H1 (cell line): ENCODE measurements at regions not wholly inside any gene's neighbourhood (a gene's known extent, or its start where the extent isn't known, plus 50 kb on each side); places are given as distances from the start of the nearest gene placed in this dataset.

Experiments used
- BCL11A ChIP-seq, 2 experiments: IDR thresholded peaks; one replicate each; pipeline ENCODE4 v1.6.1; 2011; ENCODE audit warnings: low read depth in 2 of 2, low read length in 2 of 2, mild to moderate bottlenecking in 2 of 2
- CHD7 ChIP-seq: fragments of 300-600 bp; sonication (generic); IDR thresholded peaks from 2 replicates; pipeline ENCODE4 v1.7.1; 2012; ENCODE audit warnings: low read length, moderate library complexity, mild to moderate bottlenecking, inconsistent platforms; ENCODE audit not compliant: insufficient replicate concordance
- JUN ChIP-seq: IDR thresholded peaks from 2 replicates; pipeline ENCODE4 v1.6.1; 2011; ENCODE audit warnings: low read depth, mild to moderate bottlenecking, improper control_type of control experiment, low read length
- KDM4A ChIP-seq: IDR thresholded peaks from one replicate; pipeline ENCODE4 v1.7.1; 2012; ENCODE audit warnings: low read depth, mild to moderate bottlenecking, moderate library complexity, low read length, inconsistent platforms; ENCODE audit not compliant: severe bottlenecking
- RNF2 ChIP-seq: fragments of 200-900, 300-1000 bp; sonication (generic); IDR thresholded peaks from 2 replicates; pipeline ENCODE4 v1.7.1; 2016; ENCODE audit warnings: borderline replicate concordance, low read depth, mild to moderate bottlenecking, antibody characterized with exemption, low read length; ENCODE audit not compliant: poor library complexity, severe bottlenecking; ENCODE audit errors: missing control alignments
- SP4 ChIP-seq: IDR thresholded peaks from 2 replicates; pipeline ENCODE4 v1.6.1; 2012; ENCODE audit warnings: low read length, inconsistent platforms
- TF ChIP-seq, protein P1 (sequence below), 3 experiments: IDR thresholded peaks; 1 replicate in 2 of 3; 2 replicates in 1 of 3; pipeline versions ENCODE4 v1.5.1 to v1.6.1; 2011; ENCODE audit warnings: low read length in 3 of 3, mild to moderate bottlenecking in 3 of 3, inconsistent platforms in 2 of 3, low read depth in 1 of 3, moderate library complexity in 1 of 3; ENCODE audit not compliant: insufficient read depth in 1 of 3; ENCODE audit errors: control extremely low read depth in 1 of 3

GRCh38 chr4:149987330-149988086 is 90.7 kb upstream of the DCLK2 start (continued):
- TF ChIP-seq BCL11A (IDR thresholded peaks at IDR 0.05; ENCODE audit: low read depth in 2 of 2, low read length in 2 of 2) (no peak), SP4 (no peak), KDM4A (no peak), CHD7 (no peak), JUN (no peak), RNF2 (no peak)
- TF ChIP-seq, protein P1, sequence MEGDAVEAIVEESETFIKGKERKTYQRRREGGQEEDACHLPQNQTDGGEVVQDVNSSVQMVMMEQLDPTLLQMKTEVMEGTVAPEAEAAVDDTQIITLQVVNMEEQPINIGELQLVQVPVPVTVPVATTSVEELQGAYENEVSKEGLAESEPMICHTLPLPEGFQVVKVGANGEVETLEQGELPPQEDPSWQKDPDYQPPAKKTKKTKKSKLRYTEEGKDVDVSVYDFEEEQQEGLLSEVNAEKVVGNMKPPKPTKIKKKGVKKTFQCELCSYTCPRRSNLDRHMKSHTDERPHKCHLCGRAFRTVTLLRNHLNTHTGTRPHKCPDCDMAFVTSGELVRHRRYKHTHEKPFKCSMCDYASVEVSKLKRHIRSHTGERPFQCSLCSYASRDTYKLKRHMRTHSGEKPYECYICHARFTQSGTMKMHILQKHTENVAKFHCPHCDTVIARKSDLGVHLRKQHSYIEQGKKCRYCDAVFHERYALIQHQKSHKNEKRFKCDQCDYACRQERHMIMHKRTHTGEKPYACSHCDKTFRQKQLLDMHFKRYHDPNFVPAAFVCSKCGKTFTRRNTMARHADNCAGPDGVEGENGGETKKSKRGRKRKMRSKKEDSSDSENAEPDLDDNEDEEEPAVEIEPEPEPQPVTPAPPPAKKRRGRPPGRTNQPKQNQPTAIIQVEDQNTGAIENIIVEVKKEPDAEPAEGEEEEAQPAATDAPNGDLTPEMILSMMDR (IDR thresholded peaks at IDR 0.05; ENCODE audit: control extremely low read depth in 1 of 3, insufficient read depth in 1 of 3, low read depth in 1 of 3, low read length in 3 of 3): no peak
